EL (cell line): ENCODE measurements at regions not wholly inside any gene's neighbourhood (a gene's known extent, or its start where the extent isn't known, plus 50 kb on each side); places are given as distances from the start of the nearest gene placed in this dataset.

Source experiments
- DNase-seq: peaks from one replicate; pipeline ENCODE4 v3.0.0-alpha.2; 2016

GRCh38 chr2:108067820-108068405 lies 81.6 kb downstream of the SLC5A7 start:
- DNase-seq = no peak

GRCh38 chr2:108069515-108070310 lies 83.4 kb downstream of the SLC5A7 start:
- no peak for DNase-seq

DNA sequence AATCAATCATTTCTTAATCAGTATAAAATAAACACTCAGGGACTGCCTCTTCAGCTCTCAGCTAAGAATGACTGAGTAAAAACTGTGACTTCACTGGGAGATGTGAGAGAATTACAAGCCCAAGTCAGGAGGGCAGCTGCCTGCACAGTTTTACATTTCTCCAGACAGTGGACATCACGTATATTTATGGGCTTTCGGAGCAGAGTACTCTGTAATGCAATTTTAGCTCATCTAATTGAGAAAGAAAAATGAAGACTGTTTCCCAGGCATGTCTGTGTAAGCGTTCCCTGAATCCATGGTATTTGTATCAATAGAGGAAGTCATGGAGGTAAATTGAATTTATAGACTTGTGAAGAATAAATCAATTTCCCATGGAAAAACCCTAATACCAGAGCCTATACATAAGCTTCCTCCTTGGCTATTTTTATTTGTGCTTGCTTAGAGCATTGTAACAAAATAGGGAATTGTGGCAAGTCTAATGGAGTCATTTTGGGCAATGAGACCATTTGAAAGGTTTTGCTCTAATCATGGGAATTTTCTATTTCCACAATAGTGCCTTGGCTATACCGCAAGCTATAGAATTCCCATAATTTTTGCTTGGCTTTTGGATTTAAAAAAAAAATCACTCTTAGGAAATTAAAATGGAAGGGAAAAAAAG lies 87.2 kb downstream of the SLC5A7 start:
- DNase-seq = no peak

- no peak for DNase-seq
Measured at GRCh38 chr2:108074150-108074549, 87.8 kb downstream of the SLC5A7 start.

- DNase-seq = no peak
Measured at GRCh38 chr2:108074946-108075345, 88.6 kb downstream of the SLC5A7 start.

DNA sequence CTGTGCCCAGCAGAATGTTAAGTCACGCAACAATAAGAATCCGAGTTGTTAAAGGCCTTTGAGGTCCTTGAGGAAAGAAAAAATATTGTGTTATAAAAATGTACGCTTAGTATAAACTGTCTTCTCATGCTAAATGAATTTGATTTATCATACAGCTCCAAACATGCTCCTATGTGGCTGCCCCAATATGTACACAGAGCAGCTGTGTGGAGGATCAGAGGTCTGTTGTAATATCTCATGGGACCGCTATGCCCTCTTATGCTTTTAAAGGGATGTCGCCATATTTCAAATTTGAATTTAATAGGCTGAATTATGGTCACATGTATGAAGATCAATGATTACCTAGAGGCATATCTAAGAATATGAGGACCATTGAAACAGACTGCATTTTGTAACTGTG lies 90.2 kb downstream of the SLC5A7 start:
- no peak for DNase-seq

GRCh38 chr2:108079736-108080135 lies 93.4 kb downstream of the SLC5A7 start:
- no peak for DNase-seq

DNA sequence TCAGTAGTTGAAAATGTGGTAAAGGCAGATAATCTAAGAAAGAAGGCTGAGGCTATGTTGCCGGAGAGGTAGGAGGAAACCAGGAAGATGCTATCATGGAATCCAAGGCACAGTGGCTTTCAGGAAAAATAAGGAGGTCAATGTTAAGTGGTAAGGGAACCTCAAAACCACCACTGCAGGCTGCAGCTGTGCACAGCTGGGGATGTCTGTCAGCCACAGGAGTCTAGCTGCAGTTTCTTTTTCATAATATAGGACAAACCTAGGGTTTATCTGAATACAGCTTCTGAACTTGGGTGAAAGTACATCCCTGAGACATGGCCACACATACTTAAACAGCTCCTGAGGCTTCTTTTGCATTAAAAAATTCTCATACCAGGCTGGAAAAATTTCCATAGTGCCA lies 93.9 kb downstream of the SLC5A7 start:
- no peak for DNase-seq

DNA sequence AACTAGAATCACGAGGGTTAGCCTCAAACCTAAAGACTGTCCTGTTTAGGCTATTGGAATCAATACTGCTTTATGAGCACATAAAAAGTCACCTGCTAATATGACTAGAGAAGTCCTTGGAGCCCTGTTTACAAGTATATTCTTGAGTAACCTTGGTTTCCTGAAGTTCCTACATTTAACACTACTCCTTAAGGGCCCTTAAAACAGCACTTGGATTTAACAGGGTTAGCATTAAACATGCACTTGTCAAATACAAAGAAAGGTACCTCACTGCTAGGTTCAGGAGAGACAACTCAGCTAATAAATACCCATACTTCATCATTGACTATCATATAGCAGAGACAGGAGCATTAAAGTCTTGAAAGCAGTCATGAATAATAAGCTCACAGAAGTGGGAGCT lies 96.7 kb downstream of the SLC5A7 start:
- no peak for DNase-seq

GRCh38 chr2:108084311-108084710 lies 98.0 kb downstream of the SLC5A7 start:
- no peak for DNase-seq

- DNase-seq = no peak
Measured at GRCh38 chr2:108092886-108093285, 106.6 kb downstream of the SLC5A7 start.

GRCh38 chr2:108101481-108101880 lies 115.2 kb downstream of the SLC5A7 start:
- DNase-seq = no peak

DNA sequence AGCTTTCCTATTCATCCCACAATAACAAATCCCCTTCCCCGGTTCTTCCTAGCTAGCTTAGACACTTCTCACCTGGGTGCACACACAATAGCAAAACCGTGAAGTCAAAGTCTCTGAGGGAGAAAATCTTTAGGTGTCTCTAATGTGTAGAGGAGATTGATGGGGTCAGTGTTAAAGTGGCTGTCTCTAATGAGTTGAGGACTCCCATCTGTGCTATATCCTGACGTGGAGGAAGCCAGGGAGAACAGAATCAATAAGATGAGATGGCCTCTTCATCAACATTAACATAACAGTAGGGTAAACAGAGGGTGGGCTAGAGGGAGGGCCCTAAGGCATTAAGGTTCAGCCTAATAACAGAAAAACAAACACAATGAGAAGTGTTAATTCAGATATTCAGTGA lies 120.4 kb downstream of the SLC5A7 start:
- DNase-seq = no peak

DNA sequence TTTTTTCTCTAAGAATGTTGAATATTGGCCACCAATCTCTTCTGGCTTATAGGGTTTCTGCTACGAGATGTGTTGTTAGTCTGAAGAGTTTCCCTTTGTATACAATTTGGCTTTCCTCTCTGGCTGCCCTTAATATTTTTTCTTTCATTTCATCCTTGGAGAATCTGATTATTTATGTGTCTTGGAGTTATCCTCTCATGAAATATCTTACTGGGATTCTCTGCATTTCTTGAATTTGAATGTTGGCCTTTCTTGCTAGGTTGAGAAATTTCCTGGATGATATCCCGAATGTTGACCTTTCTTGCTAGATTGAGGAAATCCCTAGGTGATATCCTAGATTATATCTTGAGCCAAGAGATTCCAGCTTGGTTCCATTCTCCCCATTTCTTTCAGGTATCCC lies 125.6 kb downstream of the SLC5A7 start:
- no peak for DNase-seq

DNA sequence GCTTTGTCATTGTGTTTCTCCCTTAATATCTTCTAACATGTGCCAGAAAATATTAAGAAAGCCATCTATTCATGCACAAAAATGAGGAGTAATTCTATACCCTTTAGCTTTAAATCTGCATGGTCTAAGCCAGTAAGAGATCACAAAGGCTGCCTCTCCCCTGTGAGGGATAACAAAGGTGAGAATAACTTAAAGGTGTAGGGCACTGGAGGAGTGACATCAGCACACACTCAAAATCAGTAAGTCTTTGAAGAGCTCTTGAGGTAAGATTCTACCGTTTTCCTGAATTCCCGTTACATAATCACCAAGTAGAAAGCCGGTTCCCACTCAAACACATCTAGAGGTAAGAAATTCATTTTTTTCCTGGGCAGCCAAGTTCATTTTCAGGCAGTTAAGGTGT lies 123.9 kb upstream of the SULT1C3 start:
- no peak for DNase-seq

DNA sequence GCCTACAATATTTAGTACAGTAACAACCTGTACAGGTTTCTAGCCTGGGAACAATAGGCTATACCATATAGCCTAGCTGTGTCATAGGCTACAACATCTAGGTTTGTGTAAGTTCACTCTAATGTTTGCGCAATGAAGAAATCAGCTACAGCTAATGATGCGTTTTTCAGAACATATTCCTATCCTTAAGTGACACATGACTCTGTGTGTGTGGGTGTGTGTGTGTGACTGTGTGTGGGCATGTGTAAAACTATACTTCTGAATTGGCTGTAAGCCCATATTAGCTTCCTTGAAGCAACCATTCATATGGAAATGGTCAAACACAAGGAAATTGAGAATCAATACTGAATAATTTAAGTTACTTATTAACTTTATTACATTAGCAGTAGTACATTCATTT lies 120.8 kb upstream of the SULT1C3 start:
- DNase-seq = no peak

DNA sequence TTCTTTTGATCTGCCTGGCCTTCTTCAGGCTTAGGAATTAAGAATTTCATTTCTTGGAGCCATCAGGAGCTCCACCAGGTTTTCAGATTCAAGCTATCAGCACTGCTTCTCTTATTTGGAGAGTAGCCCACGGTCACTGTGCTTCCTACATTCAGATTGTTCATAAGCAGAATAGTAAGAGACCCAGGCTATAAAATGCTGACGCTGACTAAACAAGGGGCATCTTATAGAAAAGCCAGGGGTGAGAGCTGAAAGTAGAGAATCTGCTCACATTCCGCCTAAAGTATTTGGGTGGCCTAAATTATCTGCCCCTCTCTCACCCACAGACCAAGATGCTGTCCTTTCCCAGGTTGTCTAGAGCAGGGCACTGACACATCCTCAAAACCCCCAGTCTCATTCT lies 120.3 kb upstream of the SULT1C3 start:
- no peak for DNase-seq

DNA sequence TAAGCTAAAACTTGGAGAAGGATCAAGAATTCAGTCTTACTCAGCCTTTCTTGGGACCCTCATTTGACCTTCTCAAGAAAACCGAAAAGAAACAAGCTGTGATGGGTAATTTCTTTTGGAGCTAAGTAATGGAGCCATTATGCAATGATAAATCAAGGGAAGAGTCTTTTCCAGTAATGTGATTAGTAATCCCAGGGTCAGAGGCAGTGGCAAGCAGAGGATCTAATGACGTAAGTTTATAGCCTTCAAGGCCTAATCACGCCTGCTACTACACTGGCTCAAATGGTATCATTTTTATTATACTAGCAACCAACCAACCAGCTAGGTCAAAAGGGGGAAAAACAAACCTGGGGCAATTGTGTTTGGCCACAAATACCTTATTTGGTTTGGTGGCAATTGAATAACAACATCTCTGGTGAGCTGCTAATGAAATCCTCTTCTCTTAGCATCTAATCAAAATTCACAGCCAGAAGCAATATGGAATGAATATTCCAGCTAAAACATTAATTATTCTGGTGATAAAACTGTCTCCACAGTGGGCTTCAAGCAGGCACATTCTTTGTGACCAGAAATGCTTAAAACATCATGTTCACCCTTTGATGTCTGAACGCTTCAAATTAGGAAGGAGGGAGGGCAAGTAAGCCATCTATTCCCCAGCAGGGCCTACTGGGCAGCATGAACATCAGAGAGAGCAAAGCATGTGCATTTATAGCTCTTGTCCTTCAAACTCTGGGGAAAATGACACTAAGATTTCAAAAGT lies 114.9 kb upstream of the SULT1C3 start:
- peak; percentile 5 for DNase-seq

DNA sequence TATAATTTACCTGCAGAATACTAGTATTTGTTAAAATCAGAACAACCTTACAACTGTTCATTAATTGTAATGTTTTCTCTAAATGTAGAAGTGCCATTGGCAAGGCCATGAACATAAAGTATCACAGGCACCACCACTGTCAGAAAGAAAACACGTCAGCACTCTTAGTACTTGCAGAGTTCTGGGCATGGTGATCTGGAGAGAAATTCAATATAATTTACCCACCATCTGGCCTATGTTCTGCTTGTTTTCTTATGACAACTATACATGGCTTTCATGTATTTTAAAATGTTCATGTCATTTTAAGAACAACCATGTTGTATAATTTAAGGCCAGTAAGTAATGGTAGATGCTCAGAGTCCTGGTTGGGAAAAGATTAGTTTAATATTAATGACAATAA lies 114.2 kb upstream of the SULT1C3 start:
- DNase-seq = no peak

DNA sequence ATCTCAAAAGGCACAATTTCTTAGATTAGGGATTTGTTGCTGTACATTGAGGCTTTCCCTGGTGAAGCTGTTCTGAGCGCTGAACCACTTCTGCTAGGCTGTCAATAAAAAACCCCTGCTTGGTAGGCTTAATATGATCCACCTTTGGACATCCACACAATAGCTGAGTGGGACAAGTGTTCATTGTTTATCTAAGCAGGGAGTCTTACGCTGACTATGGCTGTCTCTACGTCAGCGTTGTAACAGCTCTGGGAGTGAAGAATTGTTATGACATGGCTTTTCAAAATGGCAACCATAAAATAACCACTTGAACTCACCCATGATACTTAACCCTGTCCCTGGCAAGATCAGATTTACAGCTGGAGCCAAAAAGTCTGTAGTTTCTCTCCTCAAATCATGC lies 111.5 kb upstream of the SULT1C3 start:
- no peak for DNase-seq

GRCh38 chr2:108129636-108130035 lies 110.1 kb upstream of the SULT1C3 start:
- no peak for DNase-seq

DNA sequence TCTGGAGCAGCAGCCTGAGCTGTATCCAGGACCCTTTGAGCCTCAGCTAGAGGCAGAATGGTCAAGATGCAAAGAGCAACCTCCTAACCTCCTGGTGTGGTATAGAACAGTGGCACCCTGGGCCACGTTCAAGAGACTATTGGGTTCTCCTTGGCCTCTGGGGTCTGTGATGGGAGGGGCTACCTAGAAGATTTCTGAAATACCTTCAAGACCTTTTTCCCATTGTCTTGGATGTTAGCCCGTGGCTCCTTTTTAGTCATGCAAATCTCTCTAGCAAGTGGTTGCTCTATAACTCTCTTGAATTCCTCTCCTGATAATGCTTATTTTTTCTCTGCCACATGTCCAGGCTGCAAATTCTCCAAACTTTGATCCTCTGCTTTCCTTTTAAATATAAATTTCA lies 106.3 kb upstream of the SULT1C3 start:
- DNase-seq = no peak

GRCh38 chr2:108139521-108139920 lies 100.2 kb upstream of the SULT1C3 start:
- DNase-seq = peak; percentile 4
